HepG2 (cell line): ENCODE measurements at regions not wholly inside any gene's neighbourhood (a gene's known extent, or its start where the extent isn't known, plus 50 kb on each side); places are given as distances from the start of the nearest gene placed in this dataset.

Source experiments
- BRF2 ChIP-seq: sonication (generic); formaldehyde crosslinking; IDR thresholded peaks from 2 replicates; pipeline ENCODE4 v1.8.1; 2022; ENCODE audit warnings: mild to moderate bottlenecking, missing genetic modification reagents
- CTCF ChIP-seq: sonication (generic); formaldehyde crosslinking; IDR thresholded peaks from 2 replicates; pipeline ENCODE4 v1.5.0; 2020; ENCODE audit warnings: mild to moderate bottlenecking, missing genetic modification reagents, moderate library complexity
- E2F5 ChIP-seq: sonication (generic); formaldehyde crosslinking; conservative IDR thresholded peaks from 2 replicates; pipeline ENCODE4 v1.4.0; 2020; ENCODE audit warnings: missing genetic modification reagents
- ELK4 ChIP-seq: sonication (generic); formaldehyde crosslinking; IDR thresholded peaks from 2 replicates; pipeline ENCODE4 v1.9.0; 2021; ENCODE audit warnings: missing genetic modification reagents, borderline replicate concordance
- JUND ChIP-seq: sonication (generic); formaldehyde crosslinking; IDR thresholded peaks from 2 replicates; pipeline ENCODE4 v1.8.0; 2022; ENCODE audit warnings: mild to moderate bottlenecking, missing genetic modification reagents
- MYNN ChIP-seq: sonication (generic); formaldehyde crosslinking; IDR thresholded peaks from 2 replicates; pipeline ENCODE4 v1.4.0; 2020; ENCODE audit warnings: mild to moderate bottlenecking, low read depth, missing genetic modification reagents
- POLR2A ChIP-seq, 2 experiments: IDR thresholded peaks; 2 replicates each; pipeline ENCODE4 v1.6.1; 2011; ENCODE audit warnings: low read depth in 2 of 2, low read length in 2 of 2, mild to moderate bottlenecking in 1 of 2, moderate library complexity in 1 of 2; ENCODE audit not compliant: insufficient read depth in 1 of 2
- PREB ChIP-seq: sonication (generic); formaldehyde crosslinking; IDR thresholded peaks from 2 replicates; pipeline ENCODE4 v1.4.0; 2020; ENCODE audit warnings: missing genetic modification reagents
- SAP130 ChIP-seq: IDR thresholded peaks from 2 replicates; pipeline ENCODE4 v1.6.1; 2016; ENCODE audit warnings: low read depth
- THYN1 ChIP-seq: sonication (generic); formaldehyde crosslinking; IDR thresholded peaks from 2 replicates; pipeline ENCODE4 v1.8.1; 2023; ENCODE audit warnings: low read depth, mild to moderate bottlenecking, moderate library complexity, missing genetic modification reagents, borderline replicate concordance
- YEATS2 ChIP-seq: sonication (generic); formaldehyde crosslinking; IDR thresholded peaks from 2 replicates; pipeline ENCODE4 v1.4.0; 2020; ENCODE audit warnings: missing genetic modification reagents, borderline replicate concordance
- YY1 ChIP-seq: IDR thresholded peaks from 2 replicates; pipeline ENCODE4 v1.6.1; 2011; ENCODE audit warnings: low read length, low read depth, moderate library complexity, mild to moderate bottlenecking; ENCODE audit not compliant: insufficient read depth, insufficient replicate concordance
- ZGPAT ChIP-seq: IDR thresholded peaks from 2 replicates; pipeline ENCODE4 v1.6.1; 2016; ENCODE audit warnings: mild to moderate bottlenecking

GRCh38 chr12:65536351-65536750, 257.9 kb downstream of the MSRB3 start:
- TF ChIP-seq JUND (CRISPR knock-in tag) (no peak), SAP130 (CRISPR knock-in tag) (no peak), YEATS2 (CRISPR knock-in tag) (no peak), YY1 (no peak), POLR2A (IDR thresholded peaks at IDR 0.05; ENCODE audit: insufficient read depth in 1 of 2, low read depth in 2 of 2, low read length in 2 of 2) (no peak), ELK4 (CRISPR knock-in tag) (no peak), ZGPAT (no peak), BRF2 (CRISPR knock-in tag) (no peak), PREB (CRISPR knock-in tag) (no peak), CTCF (CRISPR knock-in tag) (no peak), MYNN (CRISPR knock-in tag) (no peak), THYN1 (CRISPR knock-in tag) (no peak), E2F5 (CRISPR knock-in tag) (no peak)
